Stimulated activated CD4-positive, alpha-beta T cell treated with anti-CD3 and anti-CD28 coated beads, Interleukin-1b, Interleukin-23, amount 100 ng/mL, for 1 hour (primary cell): ENCODE measurements at regions not wholly inside any gene's neighbourhood (a gene's known extent, or its start where the extent isn't known, plus 50 kb on each side); places are given as distances from the start of the nearest gene placed in this dataset.

ENCODE experiments used
- DNase-seq, 2 donors: peaks; one replicate each; pipeline ENCODE4 v3.0.0-alpha.2; 2020; ENCODE audit warnings: low read depth in 2 of 2

DNA sequence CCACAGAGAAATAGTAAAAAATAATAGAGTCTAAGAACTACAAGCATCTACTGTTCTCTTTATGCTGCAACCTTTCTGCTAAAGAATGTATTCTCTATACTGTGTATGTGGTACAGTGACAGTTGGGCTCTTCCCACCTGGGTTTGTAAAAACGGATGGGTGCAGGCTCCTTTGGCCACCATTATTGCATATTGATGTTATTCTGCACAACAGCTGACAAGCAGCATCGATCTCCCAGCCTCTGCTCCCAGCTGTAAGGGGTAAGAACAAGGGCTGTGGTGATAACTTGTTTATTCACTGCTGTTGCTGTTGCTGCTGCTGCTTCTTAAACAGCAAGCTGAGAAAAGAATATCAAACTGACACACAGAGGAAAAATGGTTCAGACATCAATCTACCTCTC is 56.1 kb downstream of the KCNRG start:
- DNase-seq, result no peak

DNA sequence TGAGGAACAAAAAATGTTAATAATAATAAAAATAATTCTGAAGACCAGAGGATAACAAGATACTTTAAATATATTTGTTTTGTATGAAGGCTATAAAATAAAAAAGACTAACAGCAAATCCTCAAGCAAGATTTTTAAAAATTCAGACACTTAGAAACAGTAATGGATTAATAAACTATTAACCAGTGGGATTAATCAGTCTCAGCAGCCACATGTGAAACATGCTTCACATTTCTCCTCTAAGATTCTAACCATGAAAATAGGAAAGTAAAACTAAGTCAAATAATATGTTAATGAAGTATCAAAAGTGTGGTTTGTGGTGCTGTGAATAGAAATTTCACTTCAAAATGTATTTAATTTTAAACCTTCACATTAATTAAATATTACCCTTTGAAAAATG is 57.4 kb downstream of the KCNRG start:
- no peak for DNase-seq

DNA sequence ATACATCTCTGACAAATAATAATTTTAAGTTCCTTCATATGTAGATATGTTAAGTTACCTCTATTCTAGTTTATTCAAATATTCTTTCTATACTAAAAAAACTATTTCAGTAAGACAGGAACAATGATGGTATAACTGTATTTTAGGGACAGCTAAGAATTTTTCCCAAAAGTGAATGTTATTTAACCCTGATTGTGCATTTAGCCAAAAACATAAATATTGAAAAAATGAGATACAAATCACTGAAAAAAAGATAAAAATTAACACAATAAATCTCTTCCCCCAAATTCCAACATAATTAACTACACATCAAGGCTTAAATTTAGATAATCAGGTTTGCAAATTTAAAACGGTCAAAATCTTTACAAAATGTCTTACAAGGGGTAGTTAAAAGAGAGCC is 58.1 kb downstream of the KCNRG start:
- no peak for DNase-seq

DNA sequence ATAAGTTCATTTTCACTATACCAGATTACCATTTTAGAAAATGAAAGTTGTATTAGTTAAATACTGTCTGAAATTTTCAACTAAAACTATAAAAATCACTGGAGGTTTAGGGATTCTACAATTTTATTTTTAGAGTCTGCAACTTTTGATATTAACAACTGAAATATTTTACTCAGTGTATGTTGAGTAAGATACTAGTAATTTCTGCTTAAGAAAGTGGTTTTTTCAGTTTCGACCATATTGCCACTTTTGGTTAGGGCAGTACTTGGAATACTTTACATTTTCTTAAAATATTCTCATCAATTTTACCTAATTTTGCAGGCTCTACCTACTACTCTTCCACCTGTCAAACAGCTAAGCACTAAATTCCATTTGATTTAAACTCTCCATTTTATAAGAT is 59.6 kb downstream of the KCNRG start:
- DNase-seq, result no peak

DNA sequence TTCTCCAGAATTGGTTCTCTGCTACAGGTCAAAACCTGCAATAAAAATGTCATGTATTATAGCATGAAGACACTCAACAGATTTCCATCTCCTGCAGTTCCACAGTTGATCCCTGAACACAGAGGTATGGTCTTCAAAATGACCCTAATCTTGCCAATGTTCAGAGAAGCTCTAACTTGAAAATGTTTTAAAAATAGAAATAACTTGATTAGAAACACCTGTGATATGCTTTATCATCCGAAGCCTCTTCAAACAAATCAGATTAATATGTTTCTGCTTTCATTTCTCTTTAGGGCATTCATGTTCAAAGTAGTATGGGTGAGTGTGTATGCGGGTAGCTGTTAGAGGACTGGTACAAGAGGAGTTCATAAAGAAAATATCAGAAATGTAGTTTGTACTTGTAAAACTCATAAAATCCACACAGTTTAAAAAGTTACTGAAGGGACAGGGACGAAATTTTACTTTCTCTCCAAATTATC is 60.4 kb downstream of the KCNRG start:
- DNase-seq, result no peak

DNA sequence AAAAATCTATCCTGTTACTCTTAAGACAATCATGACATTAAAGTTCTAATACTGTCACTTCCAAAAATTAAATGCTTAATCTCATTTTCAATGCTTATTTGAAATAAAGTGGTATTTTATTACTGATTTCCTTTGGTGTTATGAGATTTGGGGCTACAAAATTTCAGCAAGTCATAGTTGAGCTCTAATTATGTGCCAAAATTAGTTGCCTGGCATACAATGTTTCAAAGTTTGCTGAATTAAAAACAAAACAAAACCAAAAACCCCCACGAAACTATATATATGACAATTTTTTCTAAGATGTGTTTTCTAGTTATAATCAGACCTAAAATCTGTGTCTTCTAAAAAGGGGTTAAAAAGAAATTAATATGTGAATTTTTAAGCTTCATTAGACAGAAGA is 62.2 kb downstream of the KCNRG start:
- no peak for DNase-seq

DNA sequence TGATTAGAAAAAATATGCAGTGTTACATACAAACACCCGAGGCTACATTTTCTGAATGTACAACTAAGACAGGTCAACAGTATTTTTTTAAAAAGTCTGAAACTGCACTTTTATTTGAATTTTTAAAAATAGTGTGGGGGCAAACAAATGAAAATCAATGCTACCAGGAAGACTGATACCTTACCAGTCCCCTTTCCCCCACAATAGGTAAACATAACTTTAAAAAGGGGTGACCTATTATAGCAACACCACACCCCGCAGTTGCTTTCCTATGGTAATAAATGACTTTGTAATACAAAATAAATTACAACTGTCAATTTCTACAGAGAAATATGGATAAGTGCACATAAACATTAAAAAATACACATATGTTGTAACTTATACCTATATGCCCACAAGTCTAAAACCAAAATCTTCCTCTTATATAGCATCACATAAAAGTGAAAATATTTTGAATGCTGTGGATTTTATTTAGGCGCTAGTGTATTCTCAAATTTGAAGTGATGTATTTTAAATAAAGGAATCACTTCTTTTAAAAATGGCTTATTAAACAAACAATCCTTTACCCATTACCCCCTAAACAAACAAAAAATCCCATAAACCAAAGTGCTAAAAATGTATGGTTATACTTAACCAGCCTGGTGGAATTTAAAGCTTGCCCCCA is 63.1 kb downstream of the KCNRG start:
- no peak for DNase-seq

DNA sequence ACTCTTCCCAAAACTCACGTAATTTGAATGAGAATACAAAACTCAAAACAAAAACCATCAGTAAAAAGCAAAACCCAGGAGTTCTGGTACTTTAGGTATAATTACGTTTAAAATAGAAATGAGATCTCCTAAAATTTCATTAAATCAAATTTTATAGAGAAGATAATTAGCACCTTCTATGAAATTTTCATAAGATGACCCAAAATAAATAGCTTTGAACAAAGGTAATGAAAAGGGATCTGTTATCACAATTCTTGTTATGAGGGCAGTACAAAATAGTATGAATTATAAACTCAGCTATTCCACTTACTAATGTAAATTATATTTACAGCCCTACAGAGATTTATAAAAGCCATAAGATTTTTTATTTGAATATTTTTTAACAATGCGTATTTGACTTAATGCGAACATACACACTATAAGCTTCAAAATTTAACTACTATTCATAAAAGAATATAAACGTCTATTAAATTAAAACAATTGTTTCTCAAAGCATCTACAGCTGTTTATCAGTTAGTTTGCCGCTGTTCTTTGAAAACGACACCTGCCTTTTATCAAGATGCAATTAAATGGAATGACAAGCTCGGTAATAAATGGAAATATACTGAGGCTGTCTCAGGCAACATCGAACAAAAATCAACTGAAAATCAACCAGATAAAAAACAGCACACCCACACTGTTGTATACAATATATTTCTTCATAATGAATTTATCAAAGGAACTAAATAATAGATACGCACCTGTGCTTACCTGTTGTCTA is 63.8 kb downstream of the KCNRG start:
- no peak for DNase-seq

DNA sequence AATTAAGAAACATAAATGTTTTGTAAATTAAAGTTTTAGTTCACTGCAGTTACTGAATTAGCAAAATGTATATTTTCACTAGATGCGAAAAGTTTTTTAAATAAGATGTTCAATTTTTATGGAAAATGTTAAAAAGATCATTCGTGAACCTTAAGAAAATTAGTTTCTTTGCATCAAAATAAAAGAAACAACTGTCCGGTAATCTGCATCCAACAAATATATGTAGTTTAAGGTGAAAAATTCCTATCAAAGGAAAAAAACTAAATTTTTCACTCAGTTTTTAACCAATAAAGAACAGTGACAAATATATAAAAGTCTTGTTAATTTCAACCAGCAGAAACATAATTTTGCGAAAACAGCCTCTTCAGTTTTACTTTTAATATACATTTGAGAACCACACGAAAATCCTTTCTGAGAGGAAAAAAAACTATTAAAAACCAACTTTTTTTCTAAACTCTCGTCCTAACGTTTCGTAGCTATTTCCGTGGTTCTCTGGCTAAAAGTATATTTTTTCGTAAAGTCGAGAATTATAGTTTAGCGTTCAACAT is 64.5 kb downstream of the KCNRG start:
- no peak for DNase-seq

DNA sequence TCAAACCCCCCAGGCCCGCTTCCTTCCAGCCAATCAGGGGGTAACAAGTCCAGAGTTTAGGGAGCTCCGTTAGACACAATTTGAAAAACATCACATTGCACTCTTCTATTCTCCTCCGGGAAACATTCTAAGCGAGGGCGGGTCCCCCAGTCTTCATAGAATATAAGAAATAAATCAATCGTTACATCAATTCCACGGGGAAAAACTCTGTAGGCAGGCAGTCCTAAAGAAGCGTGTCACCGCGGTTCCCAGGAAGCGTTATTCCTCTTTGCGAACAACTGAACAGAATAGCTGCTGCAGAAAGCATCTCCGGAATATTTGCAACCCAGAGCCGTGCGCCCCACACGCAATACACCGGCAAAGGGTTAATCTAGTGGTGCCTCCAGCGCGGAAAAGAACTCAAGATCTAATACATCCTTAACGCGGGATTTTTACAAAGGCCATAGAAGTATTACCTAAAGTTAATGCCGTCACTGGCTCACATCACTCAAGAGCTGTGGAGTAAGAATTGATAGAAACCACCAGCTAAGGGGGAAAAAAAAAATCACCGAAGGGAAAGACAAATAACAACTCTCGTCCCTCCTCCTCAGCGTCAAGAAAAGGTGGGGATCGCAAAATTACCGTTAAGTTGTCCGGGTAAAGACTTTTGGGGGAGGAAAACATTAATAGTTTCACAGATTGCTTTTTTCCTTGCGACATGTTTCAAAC is 65.1 kb downstream of the KCNRG start:
- no peak for DNase-seq

DNA sequence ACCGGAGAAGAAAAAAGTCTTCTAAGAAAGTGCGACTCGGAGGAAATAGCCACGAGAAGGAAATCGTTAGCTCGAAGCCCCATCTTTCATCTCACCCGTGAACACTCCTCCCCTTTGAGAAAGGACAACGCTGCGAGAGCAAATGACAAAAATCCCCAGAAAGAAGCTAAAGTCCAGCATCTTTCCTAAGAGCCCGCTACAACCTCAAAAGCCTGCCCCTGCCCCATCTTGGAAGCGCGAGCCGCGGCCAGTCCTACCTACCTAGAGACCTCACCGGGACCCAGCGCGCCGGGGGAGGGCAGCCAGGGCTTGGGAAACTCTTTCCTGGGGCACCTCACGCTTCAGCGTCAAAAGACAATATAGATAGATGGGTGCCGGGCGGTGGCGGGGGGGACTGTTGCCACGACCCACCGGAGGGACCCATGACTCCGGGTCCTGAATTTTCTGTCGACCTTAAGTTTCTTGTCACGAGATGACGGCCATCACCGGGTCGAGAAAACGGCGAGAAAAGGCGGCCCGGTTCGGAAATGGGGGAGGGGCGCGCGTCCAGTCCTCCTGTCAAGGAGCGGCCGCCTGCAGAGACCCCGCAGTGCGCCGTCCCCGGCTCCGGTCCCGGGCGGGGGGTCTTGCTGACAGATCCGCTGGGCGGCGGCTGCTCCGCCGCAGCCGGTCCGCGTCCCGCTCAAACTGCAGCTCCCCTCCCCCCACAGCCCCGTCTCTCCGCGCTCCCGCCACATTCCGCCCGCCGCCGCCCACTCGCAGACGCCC is 65.9 kb downstream of the KCNRG start:
- DNase-seq, result peak in 1 of 2 donors; percentile 28

DNA sequence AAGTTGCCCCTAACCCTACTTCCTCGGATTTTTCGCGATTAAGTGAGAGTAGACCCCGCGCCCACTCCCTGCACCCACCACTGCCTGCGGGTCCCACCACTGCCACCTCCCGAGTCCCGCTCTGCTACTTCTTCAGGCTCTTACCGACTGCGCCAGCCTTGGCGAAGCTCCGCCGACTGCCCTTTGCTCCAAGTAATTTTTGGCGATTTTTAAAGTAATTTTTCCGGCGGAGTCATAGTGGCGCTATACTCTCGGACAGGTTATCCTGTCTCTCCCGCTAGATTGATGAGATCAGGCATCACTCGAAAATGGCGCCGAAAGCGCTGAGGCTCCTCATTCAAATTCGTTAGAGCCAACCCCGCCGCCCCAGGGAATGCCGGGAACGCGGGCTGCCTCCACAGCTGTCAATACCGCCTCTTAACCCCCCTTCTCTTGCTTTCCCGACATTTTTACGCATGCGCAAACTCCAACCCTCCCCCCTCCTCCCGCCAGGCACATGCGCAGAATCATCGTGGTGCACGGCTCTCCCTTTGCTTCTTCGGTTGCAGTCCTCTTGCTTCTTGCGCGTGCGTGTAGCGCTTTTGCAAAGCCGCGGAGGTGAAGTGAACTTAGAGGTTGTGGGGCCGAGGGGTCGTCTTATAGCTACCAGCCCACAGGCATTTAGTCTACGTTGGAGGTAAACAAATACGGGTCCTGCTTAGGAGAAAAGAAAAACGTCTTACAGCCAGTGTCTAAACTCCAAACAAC is 66.6 kb downstream of the KCNRG start:
- DNase-seq, result peak; percentile 96 to 97

DNA sequence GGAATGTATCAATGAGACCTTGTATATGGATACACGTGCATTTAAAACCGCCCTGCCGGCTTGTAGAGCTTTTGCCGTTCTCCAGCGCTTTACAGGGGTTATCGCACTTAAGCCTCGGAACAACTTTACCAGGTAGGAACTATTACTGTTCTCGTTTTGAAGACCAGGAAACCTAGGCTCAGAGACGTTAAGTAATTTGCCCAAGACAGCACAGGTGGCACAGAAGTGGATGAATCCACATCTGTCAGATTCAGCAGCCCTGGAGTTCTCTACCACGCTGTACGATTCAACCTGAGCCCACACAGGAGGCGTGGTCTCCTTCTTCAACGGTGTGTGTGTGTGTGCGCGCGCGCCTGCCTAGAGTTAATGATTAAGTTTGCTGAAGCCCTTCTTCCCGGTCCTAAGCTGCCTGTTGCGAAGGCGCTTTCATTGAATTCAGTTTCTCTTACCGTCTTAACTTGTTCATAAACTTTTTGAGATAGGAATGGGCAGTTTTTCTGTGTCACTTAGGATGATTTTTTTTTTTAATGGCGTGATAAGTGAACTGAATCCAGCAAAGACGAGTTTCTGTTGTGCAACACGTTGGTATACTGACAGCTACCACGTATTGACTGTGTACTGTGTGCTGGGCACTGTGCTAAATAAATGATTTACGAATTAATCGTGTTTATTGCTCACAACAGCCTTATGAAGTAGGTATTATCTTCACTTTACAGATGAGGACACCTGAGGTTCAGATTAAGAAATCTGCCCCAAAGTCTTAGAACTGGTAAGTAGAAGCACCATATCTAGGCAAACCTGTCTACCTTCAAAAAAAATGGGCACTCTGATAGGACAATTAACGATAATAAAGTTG is 67.4 kb downstream of the KCNRG start:
- peak; percentile 45 to 51 for DNase-seq

DNA sequence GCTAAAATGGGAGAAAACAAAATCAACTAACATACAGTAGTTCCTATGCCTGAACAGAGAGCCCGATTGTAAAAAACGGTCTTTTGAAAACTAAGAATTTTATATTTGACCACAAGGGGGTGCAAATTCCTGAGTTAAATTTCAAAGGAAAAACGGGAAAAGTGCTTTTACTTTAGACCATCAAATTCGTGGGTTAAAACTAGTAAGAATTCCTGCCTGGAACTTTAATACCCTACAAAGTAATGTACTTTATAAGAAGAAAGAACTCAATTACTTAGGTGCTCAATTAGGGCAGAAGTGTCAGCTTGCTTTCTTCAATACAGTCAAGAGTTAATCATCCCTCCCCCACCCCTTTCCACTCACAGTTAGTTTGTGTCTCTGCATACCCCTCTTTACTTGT is 69.8 kb downstream of the KCNRG start:
- no peak for DNase-seq

DNA sequence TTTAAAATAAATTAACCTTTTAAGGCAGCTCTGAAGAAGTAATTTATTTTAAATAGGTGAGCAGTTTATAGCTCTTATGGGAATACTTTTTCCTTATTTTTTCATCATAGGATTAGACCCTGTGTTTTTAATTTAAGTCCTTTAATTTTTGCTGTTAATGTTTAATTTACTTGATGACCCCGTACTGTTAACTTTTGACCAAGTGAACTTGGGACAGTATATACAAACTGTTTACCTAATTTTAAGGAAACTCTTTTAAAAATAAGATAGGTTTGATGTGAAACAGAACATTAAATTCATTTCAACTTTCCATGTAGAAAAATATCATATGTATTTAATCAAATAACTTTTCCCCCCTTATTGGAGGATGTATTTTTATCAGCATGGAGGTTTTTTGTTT is 74.4 kb downstream of the KCNRG start:
- DNase-seq, result no peak

DNA sequence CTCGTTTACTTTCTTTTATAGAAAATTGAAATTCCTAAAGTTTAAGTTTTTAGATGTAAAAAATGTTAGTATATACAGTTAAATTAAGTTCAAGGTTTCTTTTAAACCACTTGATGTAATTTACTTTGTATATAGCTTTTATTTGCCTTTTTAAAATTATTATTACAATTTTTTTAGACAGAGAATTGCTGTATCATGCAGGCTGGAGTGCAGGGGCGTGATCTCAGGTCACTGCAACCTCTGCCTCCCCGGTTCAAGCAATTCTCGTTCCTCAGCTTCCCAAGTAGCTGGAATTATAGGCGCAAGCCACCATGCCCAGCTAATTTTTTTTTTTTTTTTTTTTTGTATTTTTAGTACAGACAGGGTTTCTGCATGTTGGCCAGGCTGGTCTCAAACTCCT is 75.0 kb downstream of the KCNRG start:
- no peak for DNase-seq

DNA sequence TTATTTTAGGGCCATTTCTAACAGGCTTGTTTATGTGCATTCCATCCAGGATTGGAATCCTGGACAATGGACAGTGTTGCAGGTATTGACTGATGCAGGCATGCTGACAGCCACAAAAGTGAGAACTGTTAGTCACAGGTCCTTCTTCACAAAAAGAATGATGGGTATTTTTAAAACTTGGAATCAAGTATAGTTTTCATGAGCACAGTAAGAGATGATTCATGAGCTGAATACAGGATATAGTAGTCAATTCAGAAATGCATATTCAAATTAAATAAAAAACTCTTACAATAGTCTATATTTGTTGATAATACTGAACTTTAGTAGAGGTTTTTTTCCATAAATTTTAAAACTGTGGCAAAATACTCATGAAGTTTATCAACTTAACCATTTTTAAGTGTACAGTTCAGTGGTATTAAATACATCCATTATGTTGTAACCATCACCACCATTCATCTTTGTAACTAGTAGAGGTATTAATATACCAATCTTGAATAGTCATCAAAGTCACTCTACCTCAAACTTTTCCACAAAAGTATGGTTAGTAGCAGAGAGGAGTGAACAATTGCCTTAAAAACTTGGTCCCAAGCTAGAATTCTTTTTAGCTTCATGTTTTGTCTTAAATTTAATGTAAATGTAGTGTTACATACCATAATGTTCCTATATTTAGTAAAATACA is 79.5 kb downstream of the KCNRG start:
- no peak for DNase-seq

DNA sequence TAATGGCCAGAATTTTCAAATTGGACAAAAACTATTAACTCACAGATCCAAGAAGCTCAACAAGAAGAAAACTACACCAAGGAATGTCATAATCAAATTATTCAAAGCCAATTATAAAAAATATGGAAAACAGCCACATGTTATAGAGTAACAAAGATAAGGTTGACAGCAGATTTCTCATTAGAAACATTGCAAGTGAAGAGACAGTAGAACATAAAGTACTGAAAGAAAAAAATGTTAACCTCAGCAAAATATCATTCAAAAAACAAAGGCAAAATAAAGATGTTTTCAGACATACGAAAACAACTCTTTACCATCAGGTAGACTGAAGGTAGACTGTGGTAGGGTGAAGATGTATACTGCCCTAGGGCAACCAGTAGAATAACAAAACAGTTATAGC is 83.4 kb downstream of the KCNRG start:
- no peak for DNase-seq

DNA sequence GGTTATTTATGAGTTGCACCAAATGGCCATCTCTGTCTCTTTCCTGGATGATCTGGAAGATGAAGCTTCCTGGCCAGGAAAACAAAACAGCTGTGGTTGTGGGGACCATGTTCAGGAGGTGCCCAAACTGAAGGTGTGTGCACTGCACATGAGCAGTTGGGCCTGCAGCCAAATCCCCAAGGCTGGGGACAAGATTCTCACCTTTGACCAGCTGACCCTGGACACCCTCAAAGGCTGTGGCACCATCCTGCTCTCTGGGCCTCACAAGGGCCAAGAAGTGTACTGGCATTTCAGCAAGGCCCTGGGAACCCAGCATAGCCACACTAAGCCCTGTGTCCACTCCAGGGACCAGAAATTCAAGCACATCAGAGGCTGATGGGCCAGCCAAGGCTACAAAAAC is 84.2 kb downstream of the KCNRG start:
- DNase-seq, result no peak

DNA sequence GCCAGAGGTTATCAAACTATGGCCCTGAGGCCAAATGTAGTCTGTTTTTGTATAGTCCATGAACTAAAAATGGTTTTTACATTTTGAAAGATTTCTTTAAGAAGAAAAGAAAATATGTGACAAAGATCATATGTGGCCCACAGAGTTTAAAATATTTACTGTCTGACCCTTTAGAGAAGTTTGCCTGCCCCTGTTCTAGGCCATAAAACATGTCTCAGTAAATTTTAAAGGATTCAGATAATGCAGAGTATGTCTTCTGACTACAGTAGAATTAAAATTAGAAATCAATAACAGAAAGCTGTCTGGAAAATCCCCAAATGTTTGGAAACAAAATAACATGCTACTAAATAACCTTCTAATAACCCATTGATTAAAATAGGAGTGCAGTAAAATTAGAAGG is 86.3 kb downstream of the KCNRG start:
- no peak for DNase-seq
